AML-193 (cell line): ENCODE measurements at regions not wholly inside any gene's neighbourhood (a gene's known extent, or its start where the extent isn't known, plus 50 kb on each side); places are given as distances from the start of the nearest gene placed in this dataset.
"Not testable (repeated sequence)": the region's sequence is repeated elsewhere in the genome, so short reads cannot be mapped to it uniquely, and the experiment has no call there.

Source experiments
- DNase-seq, 2 experiments: peaks; one replicate each; lab custom pipeline; 2025; lab: John Stamatoyannopoulos, UW

- no peak for DNase-seq
These were observed 454.6 kb downstream of the GADD45G start for GRCh38 chr9:90059436-90059835.

- no peak for DNase-seq
These were observed 455.4 kb downstream of the GADD45G start for GRCh38 chr9:90060256-90060655.

GRCh38 chr9:90061187-90061586 lies 456.4 kb downstream of the GADD45G start:
- no peak for DNase-seq

GRCh38 chr9:90062982-90063381 lies 458.2 kb downstream of the GADD45G start:
- no peak for DNase-seq

GRCh38 chr9:90064248-90064647 lies 459.4 kb downstream of the GADD45G start:
- no peak for DNase-seq

GRCh38 chr9:90064971-90065370 lies 460.2 kb downstream of the GADD45G start:
- DNase-seq, result no peak

GRCh38 chr9:90065851-90066250 lies 461.0 kb downstream of the GADD45G start:
- no peak for DNase-seq

GRCh38 chr9:90069085-90069484 lies 464.3 kb downstream of the GADD45G start:
- DNase-seq, result no peak

- no peak for DNase-seq
These were observed 465.2 kb downstream of the GADD45G start for GRCh38 chr9:90070056-90070455.

- no peak for DNase-seq
These were observed 465.7 kb downstream of the GADD45G start for GRCh38 chr9:90070469-90070868.

- no peak for DNase-seq
These were observed 466.3 kb downstream of the GADD45G start for GRCh38 chr9:90070931-90071660.

GRCh38 chr9:90073186-90073945 lies 468.6 kb downstream of the GADD45G start:
- DNase-seq, result no peak

GRCh38 chr9:90074316-90074962 lies 469.6 kb downstream of the GADD45G start:
- DNase-seq, result no peak

GRCh38 chr9:90077598-90077997 lies 472.8 kb downstream of the GADD45G start:
- DNase-seq, result not testable (repeated sequence)

- no peak for DNase-seq
These were observed 474.2 kb downstream of the GADD45G start for GRCh38 chr9:90078988-90079421.

- no peak for DNase-seq
These were observed 480.8 kb downstream of the GADD45G start for GRCh38 chr9:90085633-90086032.

GRCh38 chr9:90086101-90086511 lies 481.3 kb downstream of the GADD45G start:
- peak; percentile 18 to 21 for DNase-seq

- DNase-seq, result no peak
These were observed 483.6 kb downstream of the GADD45G start for GRCh38 chr9:90088434-90088833.

GRCh38 chr9:90088856-90089255 lies 484.0 kb downstream of the GADD45G start:
- DNase-seq, result no peak

- DNase-seq, result no peak
These were observed 486.2 kb downstream of the GADD45G start for GRCh38 chr9:90090997-90091396.

GRCh38 chr9:90092508-90092907 lies 487.7 kb downstream of the GADD45G start:
- DNase-seq, result no peak

- DNase-seq, result no peak
These were observed 490.9 kb downstream of the GADD45G start for GRCh38 chr9:90095682-90096081.

GRCh38 chr9:90097237-90097636 lies 492.4 kb downstream of the GADD45G start:
- DNase-seq, result no peak
